Upper lobe of left lung (tissue), 4 donors: ENCODE measurements at regions not wholly inside any gene's neighbourhood (a gene's known extent, or its start where the extent isn't known, plus 50 kb on each side); places are given as distances from the start of the nearest gene placed in this dataset.

Source experiments
- CTCF ChIP-seq, 6 experiments: fragments of 450-650 bp in 4 of 6; fragments of 200-600 bp in 2 of 6; sonication (generic) in 2 of 6; IDR thresholded peaks; one replicate each; pipeline ENCODE4 v1.5.1; 2016 to 2019; ENCODE audit warnings: antibody characterized with exemption in 6 of 6
- EP300 ChIP-seq, 4 donors: sonication (generic); formaldehyde crosslinking; IDR thresholded peaks; one replicate each; pipeline ENCODE4 v1.5.1; 2017; ENCODE audit warnings: antibody characterized with exemption in 4 of 4, control low read depth in 2 of 4
- POLR2A ChIP-seq, 4 donors: fragments of 450-650 bp; IDR thresholded peaks; one replicate each; pipeline ENCODE4 v1.5.1; 2016 to 2017; ENCODE audit warnings: antibody characterized with exemption in 4 of 4, mild to moderate bottlenecking in 2 of 4
- POLR2AphosphoS5 ChIP-seq, 2 donors: sonication (generic); formaldehyde crosslinking; IDR thresholded peaks; one replicate each; pipeline ENCODE4 v1.5.1; 2017; ENCODE audit warnings: antibody characterized with exemption in 2 of 2

- TF ChIP-seq CTCF (IDR thresholded peaks at IDR 0.05), result no peak
- TF ChIP-seq POLR2A (IDR thresholded peaks at IDR 0.05), result no peak
- no peak for TF ChIP-seq POLR2AphosphoS5 (IDR thresholded peaks at IDR 0.05)
- TF ChIP-seq EP300 (IDR thresholded peaks at IDR 0.05), result no peak
These were observed 339.8 kb downstream of the KCNA4 start for GRCh38 chr11:29676993-29677392.
